A549 (cell line): ENCODE measurements at regions not wholly inside any gene's neighbourhood (a gene's known extent, or its start where the extent isn't known, plus 50 kb on each side); places are given as distances from the start of the nearest gene placed in this dataset.

Experiments used
- BHLHE40 ChIP-seq: IDR thresholded peaks from 2 replicates; pipeline ENCODE4 v1.6.1; 2012; ENCODE audit warnings: low read depth, low read length, inconsistent platforms
- CEBPB ChIP-seq, 2 experiments: fragments of >200 bp in 1 of 2; sonication (Bioruptor Twin) in 1 of 2; formaldehyde crosslinking in 1 of 2; IDR thresholded peaks; 2 replicates each; pipeline ENCODE4 v1.6.1; 2012 to 2016
- CTCF ChIP-seq: fragments of >200 bp; sonication (Bioruptor Twin); formaldehyde crosslinking; IDR thresholded peaks from 3 replicates; pipeline ENCODE4 v1.5.1; 2016
- ESRRA ChIP-seq: fragments of 150-350 bp; IDR thresholded peaks from 2 replicates; pipeline ENCODE4 v1.6.1; 2014; ENCODE audit warnings: mild to moderate bottlenecking, low read length, borderline replicate concordance
- HDAC2 ChIP-seq: fragments of 200-600 bp; sonication (generic); IDR thresholded peaks from 2 replicates; pipeline ENCODE4 v1.6.1; 2016
- JUNB ChIP-seq: fragments of >200 bp; sonication (Bioruptor Twin); formaldehyde crosslinking; IDR thresholded peaks from 2 replicates; pipeline ENCODE4 v1.6.1; 2016
- MAFK ChIP-seq: fragments of 450-650 bp; IDR thresholded peaks from 2 replicates; pipeline ENCODE4 v1.6.1; 2014; ENCODE audit not compliant: partially characterized antibody
- MAX ChIP-seq: IDR thresholded peaks from 2 replicates; pipeline ENCODE4 v1.6.1; 2012
- MYC ChIP-seq: IDR thresholded peaks from 2 replicates; pipeline ENCODE4 v1.6.1; 2012; ENCODE audit warnings: mild to moderate bottlenecking, inconsistent platforms, low read length, improper control_type of control experiment, borderline replicate concordance
- PBX3 ChIP-seq: IDR thresholded peaks from 2 replicates; pipeline ENCODE4 v1.6.1; 2012
- RAD21 ChIP-seq, 2 experiments: fragments of >200 bp in 1 of 2; sonication (Bioruptor Twin) in 1 of 2; formaldehyde crosslinking in 1 of 2; IDR thresholded peaks in 1 of 2; conservative IDR thresholded peaks in 1 of 2; 2 replicates in 1 of 2; 3 replicates in 1 of 2; pipeline ENCODE4 v1.6.1; 2012 to 2018; ENCODE audit warnings: inconsistent platforms in 1 of 2
- RNF2 ChIP-seq: fragments of 200-600 bp; sonication (generic); IDR thresholded peaks from 2 replicates; pipeline ENCODE4 v1.6.1; 2016; ENCODE audit warnings: low read depth, mild to moderate bottlenecking, antibody characterized with exemption, moderate library complexity, borderline replicate concordance

- no peak for TF ChIP-seq PBX3
- TF ChIP-seq RNF2: no peak
- no peak for TF ChIP-seq CEBPB (IDR thresholded peaks at IDR 0.05)
- no peak for TF ChIP-seq ESRRA
- no peak for TF ChIP-seq CTCF
- no peak for TF ChIP-seq HDAC2
- no peak for TF ChIP-seq RAD21 (conservative IDR thresholded peaks at IDR 0.05 in 1 of 2, IDR thresholded peaks at IDR 0.05 in 1 of 2)
- TF ChIP-seq BHLHE40: no peak
- TF ChIP-seq MYC: no peak
- no peak for TF ChIP-seq MAX
- no peak for TF ChIP-seq MAFK
- TF ChIP-seq JUNB: no peak
Observed at GRCh38 chr4:10335050-10335449, 122.2 kb downstream of the ZNF518B start.
